ENCODE measurements at regions not wholly inside any gene's neighbourhood (a gene's known extent, or its start where the extent isn't known, plus 50 kb on each side); places are given as distances from the start of the nearest gene placed in this dataset.

DNA sequence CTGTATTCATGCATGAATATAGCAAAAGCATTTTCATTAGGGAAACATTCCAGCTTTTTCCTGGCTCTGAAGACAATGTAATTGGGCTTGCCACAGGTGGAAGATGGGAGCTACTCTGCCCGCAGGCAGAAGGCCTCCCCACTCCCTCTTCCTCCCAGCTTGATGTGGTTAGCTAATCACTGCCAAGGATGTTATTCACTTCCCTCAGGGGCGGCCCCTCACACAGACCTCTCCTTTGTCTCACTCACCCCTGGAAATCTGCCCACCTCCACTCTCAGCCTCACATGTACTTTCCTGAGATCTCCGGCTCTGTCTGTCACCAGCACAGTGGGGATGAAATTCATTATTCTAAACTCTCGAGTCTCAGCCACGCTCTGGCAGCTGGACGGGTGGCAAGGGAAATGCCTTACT is 100.7 kb downstream of the ANKRD60 start (continued):
- TF ChIP-seq, protein P1, sequence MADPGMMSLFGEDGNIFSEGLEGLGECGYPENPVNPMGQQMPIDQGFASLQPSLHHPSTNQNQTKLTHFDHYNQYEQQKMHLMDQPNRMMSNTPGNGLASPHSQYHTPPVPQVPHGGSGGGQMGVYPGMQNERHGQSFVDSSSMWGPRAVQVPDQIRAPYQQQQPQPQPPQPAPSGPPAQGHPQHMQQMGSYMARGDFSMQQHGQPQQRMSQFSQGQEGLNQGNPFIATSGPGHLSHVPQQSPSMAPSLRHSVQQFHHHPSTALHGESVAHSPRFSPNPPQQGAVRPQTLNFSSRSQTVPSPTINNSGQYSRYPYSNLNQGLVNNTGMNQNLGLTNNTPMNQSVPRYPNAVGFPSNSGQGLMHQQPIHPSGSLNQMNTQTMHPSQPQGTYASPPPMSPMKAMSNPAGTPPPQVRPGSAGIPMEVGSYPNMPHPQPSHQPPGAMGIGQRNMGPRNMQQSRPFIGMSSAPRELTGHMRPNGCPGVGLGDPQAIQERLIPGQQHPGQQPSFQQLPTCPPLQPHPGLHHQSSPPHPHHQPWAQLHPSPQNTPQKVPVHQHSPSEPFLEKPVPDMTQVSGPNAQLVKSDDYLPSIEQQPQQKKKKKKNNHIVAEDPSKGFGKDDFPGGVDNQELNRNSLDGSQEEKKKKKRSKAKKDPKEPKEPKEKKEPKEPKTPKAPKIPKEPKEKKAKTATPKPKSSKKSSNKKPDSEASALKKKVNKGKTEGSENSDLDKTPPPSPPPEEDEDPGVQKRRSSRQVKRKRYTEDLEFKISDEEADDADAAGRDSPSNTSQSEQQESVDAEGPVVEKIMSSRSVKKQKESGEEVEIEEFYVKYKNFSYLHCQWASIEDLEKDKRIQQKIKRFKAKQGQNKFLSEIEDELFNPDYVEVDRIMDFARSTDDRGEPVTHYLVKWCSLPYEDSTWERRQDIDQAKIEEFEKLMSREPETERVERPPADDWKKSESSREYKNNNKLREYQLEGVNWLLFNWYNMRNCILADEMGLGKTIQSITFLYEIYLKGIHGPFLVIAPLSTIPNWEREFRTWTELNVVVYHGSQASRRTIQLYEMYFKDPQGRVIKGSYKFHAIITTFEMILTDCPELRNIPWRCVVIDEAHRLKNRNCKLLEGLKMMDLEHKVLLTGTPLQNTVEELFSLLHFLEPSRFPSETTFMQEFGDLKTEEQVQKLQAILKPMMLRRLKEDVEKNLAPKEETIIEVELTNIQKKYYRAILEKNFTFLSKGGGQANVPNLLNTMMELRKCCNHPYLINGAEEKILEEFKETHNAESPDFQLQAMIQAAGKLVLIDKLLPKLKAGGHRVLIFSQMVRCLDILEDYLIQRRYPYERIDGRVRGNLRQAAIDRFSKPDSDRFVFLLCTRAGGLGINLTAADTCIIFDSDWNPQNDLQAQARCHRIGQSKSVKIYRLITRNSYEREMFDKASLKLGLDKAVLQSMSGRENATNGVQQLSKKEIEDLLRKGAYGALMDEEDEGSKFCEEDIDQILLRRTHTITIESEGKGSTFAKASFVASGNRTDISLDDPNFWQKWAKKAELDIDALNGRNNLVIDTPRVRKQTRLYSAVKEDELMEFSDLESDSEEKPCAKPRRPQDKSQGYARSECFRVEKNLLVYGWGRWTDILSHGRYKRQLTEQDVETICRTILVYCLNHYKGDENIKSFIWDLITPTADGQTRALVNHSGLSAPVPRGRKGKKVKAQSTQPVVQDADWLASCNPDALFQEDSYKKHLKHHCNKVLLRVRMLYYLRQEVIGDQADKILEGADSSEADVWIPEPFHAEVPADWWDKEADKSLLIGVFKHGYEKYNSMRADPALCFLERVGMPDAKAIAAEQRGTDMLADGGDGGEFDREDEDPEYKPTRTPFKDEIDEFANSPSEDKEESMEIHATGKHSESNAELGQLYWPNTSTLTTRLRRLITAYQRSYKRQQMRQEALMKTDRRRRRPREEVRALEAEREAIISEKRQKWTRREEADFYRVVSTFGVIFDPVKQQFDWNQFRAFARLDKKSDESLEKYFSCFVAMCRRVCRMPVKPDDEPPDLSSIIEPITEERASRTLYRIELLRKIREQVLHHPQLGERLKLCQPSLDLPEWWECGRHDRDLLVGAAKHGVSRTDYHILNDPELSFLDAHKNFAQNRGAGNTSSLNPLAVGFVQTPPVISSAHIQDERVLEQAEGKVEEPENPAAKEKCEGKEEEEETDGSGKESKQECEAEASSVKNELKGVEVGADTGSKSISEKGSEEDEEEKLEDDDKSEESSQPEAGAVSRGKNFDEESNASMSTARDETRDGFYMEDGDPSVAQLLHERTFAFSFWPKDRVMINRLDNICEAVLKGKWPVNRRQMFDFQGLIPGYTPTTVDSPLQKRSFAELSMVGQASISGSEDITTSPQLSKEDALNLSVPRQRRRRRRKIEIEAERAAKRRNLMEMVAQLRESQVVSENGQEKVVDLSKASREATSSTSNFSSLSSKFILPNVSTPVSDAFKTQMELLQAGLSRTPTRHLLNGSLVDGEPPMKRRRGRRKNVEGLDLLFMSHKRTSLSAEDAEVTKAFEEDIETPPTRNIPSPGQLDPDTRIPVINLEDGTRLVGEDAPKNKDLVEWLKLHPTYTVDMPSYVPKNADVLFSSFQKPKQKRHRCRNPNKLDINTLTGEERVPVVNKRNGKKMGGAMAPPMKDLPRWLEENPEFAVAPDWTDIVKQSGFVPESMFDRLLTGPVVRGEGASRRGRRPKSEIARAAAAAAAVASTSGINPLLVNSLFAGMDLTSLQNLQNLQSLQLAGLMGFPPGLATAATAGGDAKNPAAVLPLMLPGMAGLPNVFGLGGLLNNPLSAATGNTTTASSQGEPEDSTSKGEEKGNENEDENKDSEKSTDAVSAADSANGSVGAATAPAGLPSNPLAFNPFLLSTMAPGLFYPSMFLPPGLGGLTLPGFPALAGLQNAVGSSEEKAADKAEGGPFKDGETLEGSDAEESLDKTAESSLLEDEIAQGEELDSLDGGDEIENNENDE (IDR thresholded peaks at IDR 0.05; ENCODE audit: insufficient replicate concordance, low read length) = no peak

Measured in H1 (cell line).